HepG2 (cell line): ENCODE measurements at regions not wholly inside any gene's neighbourhood (a gene's known extent, or its start where the extent isn't known, plus 50 kb on each side); places are given as distances from the start of the nearest gene placed in this dataset.

Experiments
- ATAC-seq: fragments of 200-7000 bp; cut with Tn5 transposase; 3 replicates; pipeline ENCODE4 v1.9.1; 2020; ENCODE audit warnings: mild to moderate bottlenecking, moderate library complexity
- BruUV-seq: library from RNA; stranded (reverse); fragments of 400-500 nt; replicated peaks from 2 replicates; lab custom pipeline; 2021; lab: Mats Ljungman, UMichigan
- CTCF ChIA-PET: fragments of 300-600 bp; formaldehyde crosslinking; extraction: SDS; loops from one replicate; lab custom pipeline; 2021; ENCODE audit warnings: low total read pairs, inconsistent platforms, low intra/inter-chr PET ratio; lab: Yijun Ruan, JAX
- POLR2A ChIA-PET: fragments of 350-600 bp; sonication (Branson Sonifier 250); formaldehyde crosslinking; loops from one replicate; lab custom pipeline; 2020; ENCODE audit warnings: antibody characterized with exemption, inconsistent platforms; lab: Yijun Ruan, JAX
- DNase-seq: peaks from one replicate; pipeline ENCODE4 v3.0.0-alpha.2; 2015; ENCODE audit warnings: low spot score
- FAIRE-seq: peaks from 3 replicates; lab custom pipeline; 2011; peaks lifted over from hg19 to GRCh38; lab: Jason Lieb, UNC
- H2AFZ ChIP-seq: one replicate; pipeline ENCODE4 v1.6.1; 2011; ENCODE audit warnings: low read length, inconsistent platforms
- H3K27ac ChIP-seq: fragments of 300-600 bp; 3 replicates; pipeline ENCODE4 v1.8.0; 2011; ENCODE audit warnings: mixed run types, mild to moderate bottlenecking, mixed read lengths, low read length, inconsistent platforms; ENCODE audit not compliant: insufficient read depth; ENCODE audit errors: extremely low read length
- H3K27me3 ChIP-seq, 2 experiments: fragments of 200-600 bp in 1 of 2; 2 replicates in 1 of 2; 3 replicates in 1 of 2; pipeline versions ENCODE4 v1.6.0 to v1.8.0; 2011; ENCODE audit warnings: low read length in 2 of 2, mild to moderate bottlenecking in 2 of 2, moderate library complexity in 2 of 2, inconsistent platforms in 1 of 2; ENCODE audit not compliant: insufficient read depth in 2 of 2, control insufficient read depth in 1 of 2
- H3K36me3 ChIP-seq, 2 experiments: fragments of 200-600 bp in 1 of 2; replicated peaks in 1 of 2; 2 replicates in 1 of 2; 3 replicates in 1 of 2; pipeline versions ENCODE4 v1.5.1 to v1.8.0; 2011; ENCODE audit warnings: low read length in 2 of 2, inconsistent platforms in 1 of 2; ENCODE audit not compliant: insufficient read depth in 2 of 2, control insufficient read depth in 1 of 2
- H3K4me1 ChIP-seq: 2 replicates; pipeline ENCODE4 v1.5.1; 2012; ENCODE audit warnings: low read length, inconsistent platforms; ENCODE audit not compliant: insufficient read depth
- H3K4me2 ChIP-seq: 2 replicates; pipeline ENCODE4 v1.6.0; 2011; ENCODE audit warnings: low read depth, low read length, inconsistent platforms
- H3K4me3 ChIP-seq, 3 experiments: fragments of 200-600 bp in 1 of 3; sonication (generic), shearing (Covaris generic) in 1 of 3; replicated peaks in 1 of 3; 2 replicates each; pipeline ENCODE4 v1.5.1; 2011 to 2016; ENCODE audit warnings: low read length in 3 of 3, inconsistent platforms in 2 of 3, low read depth in 2 of 3, mild to moderate bottlenecking in 2 of 3, control low read depth in 1 of 3, mixed read lengths in 1 of 3; ENCODE audit not compliant: insufficient read depth in 1 of 3
- H3K79me2 ChIP-seq: one replicate; pipeline ENCODE4 v1.6.1; 2011; ENCODE audit warnings: low read length, inconsistent platforms; ENCODE audit not compliant: insufficient read depth
- H3K9ac ChIP-seq: 2 replicates; pipeline ENCODE4 v1.6.0; 2011; ENCODE audit warnings: mild to moderate bottlenecking, low read depth, low read length, inconsistent platforms; ENCODE audit not compliant: insufficient read depth
- H3K9me3 ChIP-seq: 2 replicates; pipeline ENCODE4 v1.5.1; 2012; ENCODE audit warnings: mild to moderate bottlenecking, low read length
- H4K20me1 ChIP-seq: 2 replicates; pipeline ENCODE4 v1.6.0; 2011; ENCODE audit warnings: inconsistent platforms, mild to moderate bottlenecking, low read length, moderate library complexity; ENCODE audit not compliant: insufficient read depth
- HOXA9 ChIP-seq: sonication (generic); formaldehyde crosslinking; IDR thresholded peaks from 2 replicates; pipeline ENCODE4 v1.8.1; 2022; ENCODE audit warnings: missing genetic modification reagents, mild to moderate bottlenecking, moderate library complexity, borderline replicate concordance
- MIXL1 ChIP-seq: IDR thresholded peaks from 2 replicates; pipeline ENCODE4 v1.6.1; 2016
- SSRP1 ChIP-seq: IDR thresholded peaks from 2 replicates; pipeline ENCODE4 v1.6.1; 2016; ENCODE audit warnings: control low read depth
- ZFP62 ChIP-seq: sonication (generic); formaldehyde crosslinking; IDR thresholded peaks from 2 replicates; pipeline ENCODE4 v1.4.0; 2020; ENCODE audit warnings: missing genetic modification reagents
- ZMYM2 ChIP-seq: sonication (generic); formaldehyde crosslinking; IDR thresholded peaks from 2 replicates; pipeline ENCODE4 v1.8.0; 2022; ENCODE audit warnings: mild to moderate bottlenecking, missing genetic modification reagents
- ZNF562 ChIP-seq: sonication (generic); formaldehyde crosslinking; IDR thresholded peaks from 2 replicates; pipeline ENCODE4 v1.8.0; 2022; ENCODE audit warnings: missing genetic modification reagents, borderline replicate concordance
- whole genome bisulfite sequencing: methylation state at CpG from one replicate; pipeline ENCODE4 v1.1.6; 2017; ENCODE audit warnings: low lambda C conversion rate; 5-methylcytosine and 5-hydroxymethylcytosine counted together
- in situ Hi-C: cut with HindIII; loops from 2 replicates; pipeline ENCODE4 v1.10.0; 2017; ENCODE audit warnings: low pct_unique_long_range_greater_than_20kb; ENCODE audit not compliant: extremely low pct_ligation_motif_present
- intact Hi-C: fragments of 100-400 bp; cut with micrococcal nuclease; formaldehyde crosslinking; loops from one replicate; pipeline ENCODE4 v1.10.0; 2022; ENCODE audit not compliant: unreplicated experiment
- TF ChIP-seq, protein P1 (sequence below), 2 experiments: sonication (generic) in 1 of 2; formaldehyde crosslinking in 1 of 2; IDR thresholded peaks; 2 replicates each; pipeline versions ENCODE4 v1.6.1 to v1.9.0; 2014 to 2022; ENCODE audit warnings: antibody characterized with exemption in 1 of 2, borderline replicate concordance in 1 of 2, inconsistent platforms in 1 of 2, low read depth in 1 of 2, missing genetic modification reagents in 1 of 2
- TF ChIP-seq, protein P2 (sequence below): sonication (generic); formaldehyde crosslinking; IDR thresholded peaks from 2 replicates; pipeline ENCODE4 v1.8.0; 2022; ENCODE audit warnings: missing genetic modification reagents, mild to moderate bottlenecking, inconsistent platforms, borderline replicate concordance

DNA sequence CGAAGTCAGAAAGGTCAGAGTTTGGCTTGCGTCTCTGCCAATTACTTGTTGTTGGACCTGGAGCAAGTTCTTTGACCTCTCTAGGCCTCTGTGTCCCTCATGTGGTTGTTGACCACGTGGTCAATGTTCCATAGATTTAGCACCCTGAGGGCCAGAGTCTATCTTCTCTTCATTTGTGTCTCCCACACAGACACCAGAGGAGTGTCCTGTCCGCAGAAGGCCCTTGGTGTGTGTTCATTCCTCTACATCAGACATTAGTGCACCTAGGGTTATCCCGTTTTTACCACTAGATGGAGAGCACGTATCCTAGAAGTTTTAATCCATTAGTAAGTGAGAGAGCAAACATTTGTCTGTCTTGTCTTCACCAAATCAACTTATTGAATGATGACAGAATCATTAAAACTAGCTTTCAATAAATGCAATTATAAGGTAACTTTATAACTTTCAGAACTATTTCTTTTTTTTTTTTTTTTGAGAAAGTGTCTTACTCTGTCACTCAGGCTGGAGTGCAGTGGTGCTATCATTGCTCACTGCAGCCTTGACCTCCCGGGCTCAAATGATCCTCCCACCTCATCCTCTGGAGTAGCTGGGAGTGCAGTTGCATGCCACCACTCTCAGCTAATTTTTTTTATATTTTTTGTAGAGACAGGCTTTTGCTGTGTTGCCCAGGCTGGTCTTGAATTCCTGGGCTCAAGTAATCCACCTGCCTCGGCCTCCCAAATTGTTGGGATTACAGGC is 122.5 kb upstream of the ANKRD1 start (continued):
- TF ChIP-seq, protein P1, sequence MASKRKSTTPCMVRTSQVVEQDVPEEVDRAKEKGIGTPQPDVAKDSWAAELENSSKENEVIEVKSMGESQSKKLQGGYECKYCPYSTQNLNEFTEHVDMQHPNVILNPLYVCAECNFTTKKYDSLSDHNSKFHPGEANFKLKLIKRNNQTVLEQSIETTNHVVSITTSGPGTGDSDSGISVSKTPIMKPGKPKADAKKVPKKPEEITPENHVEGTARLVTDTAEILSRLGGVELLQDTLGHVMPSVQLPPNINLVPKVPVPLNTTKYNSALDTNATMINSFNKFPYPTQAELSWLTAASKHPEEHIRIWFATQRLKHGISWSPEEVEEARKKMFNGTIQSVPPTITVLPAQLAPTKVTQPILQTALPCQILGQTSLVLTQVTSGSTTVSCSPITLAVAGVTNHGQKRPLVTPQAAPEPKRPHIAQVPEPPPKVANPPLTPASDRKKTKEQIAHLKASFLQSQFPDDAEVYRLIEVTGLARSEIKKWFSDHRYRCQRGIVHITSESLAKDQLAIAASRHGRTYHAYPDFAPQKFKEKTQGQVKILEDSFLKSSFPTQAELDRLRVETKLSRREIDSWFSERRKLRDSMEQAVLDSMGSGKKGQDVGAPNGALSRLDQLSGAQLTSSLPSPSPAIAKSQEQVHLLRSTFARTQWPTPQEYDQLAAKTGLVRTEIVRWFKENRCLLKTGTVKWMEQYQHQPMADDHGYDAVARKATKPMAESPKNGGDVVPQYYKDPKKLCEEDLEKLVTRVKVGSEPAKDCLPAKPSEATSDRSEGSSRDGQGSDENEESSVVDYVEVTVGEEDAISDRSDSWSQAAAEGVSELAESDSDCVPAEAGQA (IDR thresholded peaks at IDR 0.05; ENCODE audit: low read depth) = no peak
- TF ChIP-seq, protein P1 (CRISPR knock-in tag; IDR thresholded peaks at IDR 0.05; ENCODE audit: borderline replicate concordance) = no peak
- TF ChIP-seq HOXA9 (CRISPR knock-in tag) = no peak
- TF ChIP-seq ZMYM2 = no peak

DNA sequence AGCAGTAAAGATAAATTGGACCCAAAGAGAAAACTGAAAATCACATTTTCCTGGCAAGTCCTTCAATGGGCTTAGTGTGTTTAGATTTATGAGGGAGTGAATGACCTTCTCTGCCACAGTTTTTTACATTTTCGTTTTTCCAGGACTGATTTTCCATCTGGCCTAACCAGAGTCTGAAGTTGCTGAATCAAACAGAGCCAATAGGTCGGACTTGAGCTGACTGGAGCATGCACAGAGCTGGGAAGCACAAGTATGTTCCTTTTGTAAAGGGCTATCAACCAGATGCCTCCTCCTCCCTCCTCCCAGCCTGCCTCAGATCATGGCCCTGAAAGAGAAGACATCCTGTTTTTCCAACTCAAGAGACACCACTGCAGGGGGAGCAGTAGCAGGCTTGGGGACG is 126.0 kb upstream of the ANKRD1 start:
- POLR2A ChIA-PET = no interaction called here
- Histone ChIP-seq H3K36me3 (no peaks in the 10 kb centered on the region), H3K27ac (no peak overlapping the region), H3K27me3 (no peaks in the 10 kb centered on the region; a peak in 1 of 5 replicates), H3K79me2 (no peaks in the 10 kb centered on the region), H2AFZ (no peak overlapping the region), H3K9ac (no peak overlapping the region), H3K4me2 (no peak overlapping the region), H3K4me1 (peaks cover 8% of the 10 kb centered on the region; the same call in 1 of the 2 replicates), H3K4me3 (no peak overlapping the region)
- no peak for ATAC-seq
- intact Hi-C loops (no loop called here), in situ Hi-C loops (loop anchor here (5.0 kb wide), 1 partner anchor 45 kb away; no protein-coding TSS in a partner anchor)
- no TSS peak for BruUV-seq
- CTCF ChIA-PET = no interaction called here
- no peak for FAIRE-seq
- DNase-seq = no peak
- TF ChIP-seq, protein P2, sequence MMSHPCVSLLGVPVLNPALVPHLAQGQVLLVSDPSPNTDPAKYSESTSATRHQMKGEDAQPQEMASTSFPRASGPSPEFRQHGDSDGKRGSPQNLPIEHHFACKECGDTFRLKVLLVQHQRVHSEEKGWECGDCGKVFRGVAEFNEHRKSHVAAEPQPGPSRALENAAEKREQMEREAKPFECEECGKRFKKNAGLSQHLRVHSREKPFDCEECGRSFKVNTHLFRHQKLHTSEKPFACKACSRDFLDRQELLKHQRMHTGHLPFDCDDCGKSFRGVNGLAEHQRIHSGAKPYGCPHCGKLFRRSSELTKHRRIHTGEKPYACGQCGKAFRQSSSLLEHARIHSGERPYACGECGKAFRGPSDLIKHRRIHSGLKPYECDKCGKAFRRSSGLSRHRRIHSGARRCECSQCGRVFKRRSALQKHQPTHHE (CRISPR knock-in tag) = no peak
- TF ChIP-seq, protein P1 (IDR thresholded peaks at IDR 0.05; ENCODE audit: low read depth) = no peak
- TF ChIP-seq, protein P1 (CRISPR knock-in tag; IDR thresholded peaks at IDR 0.05; ENCODE audit: borderline replicate concordance) = no peak
- TF ChIP-seq MIXL1 (CRISPR knock-in tag) (no peak), ZNF562 (CRISPR knock-in tag) (no peak), SSRP1 (CRISPR knock-in tag) (no peak), ZFP62 (no peak)
- TF ChIP-seq, all 625 proteins: peak for 0
- Histone ChIP-seq H3K9me3 (no peaks in the 10 kb centered on the region), H4K20me1 (no peaks in the 10 kb centered on the region)
- 0% methylated on average over 3 of the region's 3 CpGs for WGBS
